ENCODE measurements at regions not wholly inside any gene's neighbourhood (a gene's known extent, or its start where the extent isn't known, plus 50 kb on each side); places are given as distances from the start of the nearest gene placed in this dataset.

- no peak for TF ChIP-seq CTCF (IDR thresholded peaks at IDR 0.05)
- no peak for TF ChIP-seq POLR2AphosphoS5 (IDR thresholded peaks at IDR 0.05; ENCODE audit: low read depth, low read length)
- no peak for TF ChIP-seq TCF7L2 (IDR thresholded peaks at IDR 0.05; ENCODE audit: low read depth, low read length)
- TF ChIP-seq SIN3A (IDR thresholded peaks at IDR 0.05; ENCODE audit: borderline replicate concordance, insufficient read depth, low read depth, low read length), result no peak
- no peak for TF ChIP-seq REST (IDR thresholded peaks at IDR 0.05; ENCODE audit: insufficient read depth in 1 of 2, low read depth in 2 of 2, low read length in 1 of 2)
Measured at GRCh38 chr21:32070676-32071330, 198.0 kb downstream of the HUNK start.

Data from Panc1 (cell line).